Panc1 (cell line): ENCODE measurements at regions not wholly inside any gene's neighbourhood (a gene's known extent, or its start where the extent isn't known, plus 50 kb on each side); places are given as distances from the start of the nearest gene placed in this dataset.

Source experiments
- ATAC-seq: fragments of 200-7000 bp; cut with Tn5 transposase; 2 replicates; pipeline ENCODE4 v1.9.1; 2020; ENCODE audit warnings: mild to moderate bottlenecking, moderate library complexity
- BruUV-seq: library from RNA; stranded (reverse); fragments of 400-500 nt; replicated peaks from 2 replicates; lab custom pipeline; 2021; lab: Mats Ljungman, UMichigan
- CTCF ChIA-PET: fragments of 300-600 bp; sonication (Branson Sonifier 250); formaldehyde crosslinking; loops from one replicate; lab custom pipeline; 2022; ENCODE audit warnings: antibody characterized with exemption; lab: Charles Lee
- POLR2A ChIA-PET: fragments of 300-600 bp; sonication (Branson Sonifier 250); formaldehyde crosslinking; loops from one replicate; lab custom pipeline; 2022; ENCODE audit warnings: antibody characterized with exemption; lab: Charles Lee
- DNase-seq: peaks from one replicate; pipeline ENCODE4 v3.0.0-alpha.2; 2010; ENCODE audit warnings: low read depth, low spot score
- H3K27ac ChIP-seq: 2 replicates; pipeline ENCODE4 v1.5.1; 2011; ENCODE audit warnings: mild to moderate bottlenecking, low read length, inconsistent platforms
- H3K27me3 ChIP-seq: fragments of 200-500 bp; sonication (Bioruptor generic); 2 replicates; pipeline ENCODE4 v1.6.0; 2014; ENCODE audit warnings: low read length, inconsistent platforms; ENCODE audit not compliant: control insufficient read depth, insufficient read depth
- H3K36me3 ChIP-seq: fragments of 200-500 bp; sonication (Bioruptor generic); 2 replicates; pipeline ENCODE4 v1.5.1; 2014; ENCODE audit warnings: inconsistent platforms, mild to moderate bottlenecking, low read length, moderate library complexity; ENCODE audit not compliant: control insufficient read depth, insufficient read depth
- H3K4me1 ChIP-seq: 2 replicates; pipeline ENCODE4 v1.5.1; 2011; ENCODE audit warnings: inconsistent platforms, mild to moderate bottlenecking, low read length, moderate library complexity; ENCODE audit not compliant: control insufficient read depth, insufficient read depth
- H3K4me3 ChIP-seq, 2 experiments: 2 replicates each; pipeline ENCODE4 v1.5.1; 2011 to 2012; ENCODE audit warnings: low read depth in 2 of 2, low read length in 2 of 2, mild to moderate bottlenecking in 2 of 2, inconsistent platforms in 1 of 2, moderate library complexity in 1 of 2
- H3K9me3 ChIP-seq: fragments of 200-500 bp; sonication (Bioruptor generic); 2 replicates; pipeline ENCODE4 v1.5.1; 2014; ENCODE audit warnings: low read depth, mild to moderate bottlenecking, inconsistent platforms, low read length, moderate library complexity; ENCODE audit not compliant: control insufficient read depth, insufficient read depth
- POLR2AphosphoS5 ChIP-seq: IDR thresholded peaks from 2 replicates; pipeline ENCODE4 v1.6.1; 2012; ENCODE audit warnings: mild to moderate bottlenecking, low read depth, low read length, moderate library complexity
- SIN3A ChIP-seq: IDR thresholded peaks from 2 replicates; pipeline ENCODE4 v1.6.1; 2012; ENCODE audit warnings: low read depth, mild to moderate bottlenecking, low read length, moderate library complexity, borderline replicate concordance; ENCODE audit not compliant: insufficient read depth
- TCF7L2 ChIP-seq: IDR thresholded peaks from 2 replicates; pipeline ENCODE4 v1.6.1; 2011; ENCODE audit warnings: mild to moderate bottlenecking, low read depth, low read length, inconsistent platforms
- in situ Hi-C: cut with HindIII; loops from 2 replicates; pipeline ENCODE4 v1.10.0; 2016; ENCODE audit warnings: low sequenced_read_pairs, low pct_unique_long_range_greater_than_20kb
- intact Hi-C: fragments of 100-400 bp; cut with micrococcal nuclease; formaldehyde crosslinking; loops from one replicate; pipeline ENCODE4 v1.10.0; 2022; ENCODE audit not compliant: unreplicated experiment
- TF ChIP-seq, protein P1 (sequence below): fragments of 450-650 bp; IDR thresholded peaks from 2 replicates; pipeline ENCODE4 v1.5.1; 2017; ENCODE audit warnings: mild to moderate bottlenecking
- TF ChIP-seq, protein P2 (sequence below), 2 experiments: IDR thresholded peaks; 2 replicates each; pipeline ENCODE4 v1.6.1; 2011 to 2012; ENCODE audit warnings: low read depth in 2 of 2, control low read depth in 1 of 2, low read length in 1 of 2, mild to moderate bottlenecking in 1 of 2, moderate library complexity in 1 of 2; ENCODE audit not compliant: insufficient read depth in 1 of 2

DNA sequence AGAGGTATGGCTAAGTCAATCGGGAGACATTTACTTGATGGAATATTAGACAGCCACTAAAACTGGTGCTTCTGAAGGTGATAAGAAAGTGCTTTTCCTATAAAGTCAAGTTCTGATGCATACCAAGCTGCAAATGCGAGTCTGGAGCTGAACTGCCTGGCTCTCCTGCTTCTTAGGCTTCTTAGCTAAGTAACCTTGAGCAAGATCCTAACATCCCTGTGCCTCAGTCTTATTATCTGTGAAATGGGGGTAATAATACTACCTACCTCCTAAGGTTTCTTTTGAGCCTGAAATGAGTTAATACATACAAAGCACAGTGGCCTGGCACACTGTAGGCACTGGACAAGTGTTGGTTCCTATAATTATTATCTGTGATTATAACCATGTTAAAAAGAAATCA is 64.5 kb downstream of the ZIC5 start:
- no peaks in the 10 kb centered on the region for H3K36me3 ChIP-seq
- peaks cover 40% of the 10 kb centered on the region for H3K4me1 ChIP-seq
- in situ Hi-C loops = no loop called here
- ChIA-PET CTCF (interaction anchor here (0.7 kb wide), 1 partner anchor 107 kb away, joined by 3 read pairs; no protein-coding TSS in a partner anchor), POLR2A (no interaction called here)
- DNase-seq (no peak), ATAC-seq (no peak)
- TF ChIP-seq, protein P1, sequence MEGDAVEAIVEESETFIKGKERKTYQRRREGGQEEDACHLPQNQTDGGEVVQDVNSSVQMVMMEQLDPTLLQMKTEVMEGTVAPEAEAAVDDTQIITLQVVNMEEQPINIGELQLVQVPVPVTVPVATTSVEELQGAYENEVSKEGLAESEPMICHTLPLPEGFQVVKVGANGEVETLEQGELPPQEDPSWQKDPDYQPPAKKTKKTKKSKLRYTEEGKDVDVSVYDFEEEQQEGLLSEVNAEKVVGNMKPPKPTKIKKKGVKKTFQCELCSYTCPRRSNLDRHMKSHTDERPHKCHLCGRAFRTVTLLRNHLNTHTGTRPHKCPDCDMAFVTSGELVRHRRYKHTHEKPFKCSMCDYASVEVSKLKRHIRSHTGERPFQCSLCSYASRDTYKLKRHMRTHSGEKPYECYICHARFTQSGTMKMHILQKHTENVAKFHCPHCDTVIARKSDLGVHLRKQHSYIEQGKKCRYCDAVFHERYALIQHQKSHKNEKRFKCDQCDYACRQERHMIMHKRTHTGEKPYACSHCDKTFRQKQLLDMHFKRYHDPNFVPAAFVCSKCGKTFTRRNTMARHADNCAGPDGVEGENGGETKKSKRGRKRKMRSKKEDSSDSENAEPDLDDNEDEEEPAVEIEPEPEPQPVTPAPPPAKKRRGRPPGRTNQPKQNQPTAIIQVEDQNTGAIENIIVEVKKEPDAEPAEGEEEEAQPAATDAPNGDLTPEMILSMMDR = no peak
- no peak for TF ChIP-seq SIN3A
- TF ChIP-seq TCF7L2 = no peak
- TF ChIP-seq POLR2AphosphoS5 = no peak
- TF ChIP-seq, protein P2, sequence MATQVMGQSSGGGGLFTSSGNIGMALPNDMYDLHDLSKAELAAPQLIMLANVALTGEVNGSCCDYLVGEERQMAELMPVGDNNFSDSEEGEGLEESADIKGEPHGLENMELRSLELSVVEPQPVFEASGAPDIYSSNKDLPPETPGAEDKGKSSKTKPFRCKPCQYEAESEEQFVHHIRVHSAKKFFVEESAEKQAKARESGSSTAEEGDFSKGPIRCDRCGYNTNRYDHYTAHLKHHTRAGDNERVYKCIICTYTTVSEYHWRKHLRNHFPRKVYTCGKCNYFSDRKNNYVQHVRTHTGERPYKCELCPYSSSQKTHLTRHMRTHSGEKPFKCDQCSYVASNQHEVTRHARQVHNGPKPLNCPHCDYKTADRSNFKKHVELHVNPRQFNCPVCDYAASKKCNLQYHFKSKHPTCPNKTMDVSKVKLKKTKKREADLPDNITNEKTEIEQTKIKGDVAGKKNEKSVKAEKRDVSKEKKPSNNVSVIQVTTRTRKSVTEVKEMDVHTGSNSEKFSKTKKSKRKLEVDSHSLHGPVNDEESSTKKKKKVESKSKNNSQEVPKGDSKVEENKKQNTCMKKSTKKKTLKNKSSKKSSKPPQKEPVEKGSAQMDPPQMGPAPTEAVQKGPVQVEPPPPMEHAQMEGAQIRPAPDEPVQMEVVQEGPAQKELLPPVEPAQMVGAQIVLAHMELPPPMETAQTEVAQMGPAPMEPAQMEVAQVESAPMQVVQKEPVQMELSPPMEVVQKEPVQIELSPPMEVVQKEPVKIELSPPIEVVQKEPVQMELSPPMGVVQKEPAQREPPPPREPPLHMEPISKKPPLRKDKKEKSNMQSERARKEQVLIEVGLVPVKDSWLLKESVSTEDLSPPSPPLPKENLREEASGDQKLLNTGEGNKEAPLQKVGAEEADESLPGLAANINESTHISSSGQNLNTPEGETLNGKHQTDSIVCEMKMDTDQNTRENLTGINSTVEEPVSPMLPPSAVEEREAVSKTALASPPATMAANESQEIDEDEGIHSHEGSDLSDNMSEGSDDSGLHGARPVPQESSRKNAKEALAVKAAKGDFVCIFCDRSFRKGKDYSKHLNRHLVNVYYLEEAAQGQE (IDR thresholded peaks at IDR 0.05; ENCODE audit: insufficient read depth in 1 of 2, low read depth in 2 of 2, low read length in 1 of 2) = no peak
- no peak overlapping the region for H3K4me3 ChIP-seq
- H3K27ac ChIP-seq = peak overlapping the region; percentile 0; the same call in 1 of the 2 replicates
- no peaks in the 10 kb centered on the region for H3K27me3 ChIP-seq
- no TSS peak for BruUV-seq
- intact Hi-C loops = loop anchor here (10.0 kb wide), 1 partner anchor 252 kb away; no protein-coding TSS in a partner anchor
- H3K9me3 ChIP-seq = no peaks in the 10 kb centered on the region

DNA sequence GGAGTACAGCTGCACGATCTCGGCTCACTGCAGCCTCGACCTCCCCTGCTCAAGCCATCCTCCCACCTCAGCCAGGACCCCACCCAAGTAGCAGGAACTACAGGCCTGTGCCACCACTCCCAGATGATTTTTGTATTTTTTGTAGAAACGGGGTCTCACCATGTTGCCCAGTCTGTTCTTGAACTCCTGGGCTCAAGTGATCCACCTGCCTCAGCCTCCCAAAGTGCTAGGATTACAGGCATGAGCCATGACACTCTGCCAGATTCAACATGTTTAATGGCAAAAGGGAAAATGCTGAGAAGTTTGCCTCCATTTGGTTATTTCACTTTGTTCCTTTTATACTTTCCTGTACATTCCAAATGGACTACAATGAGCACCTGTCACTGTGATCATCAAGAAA is 65.8 kb downstream of the ZIC5 start:
- Histone ChIP-seq H3K27ac (no peak overlapping the region), H3K4me3 (no peak overlapping the region), H3K36me3 (no peaks in the 10 kb centered on the region), H3K27me3 (no peaks in the 10 kb centered on the region), H3K4me1 (peaks cover 40% of the 10 kb centered on the region), H3K9me3 (no peaks in the 10 kb centered on the region)
- ATAC-seq (no peak), DNase-seq (no peak)
- ChIA-PET POLR2A (interaction anchor here (0.6 kb wide), 1 partner anchor 204 kb away, joined by 4 read pairs; no protein-coding TSS in a partner anchor), CTCF (no interaction called here)
- no TSS peak for BruUV-seq
- no peak for TF ChIP-seq TCF7L2
- TF ChIP-seq, protein P1 = no peak
- TF ChIP-seq SIN3A = no peak
- TF ChIP-seq POLR2AphosphoS5 = no peak
- TF ChIP-seq, protein P2 (IDR thresholded peaks at IDR 0.05; ENCODE audit: insufficient read depth in 1 of 2, low read depth in 2 of 2, low read length in 1 of 2) = no peak
- in situ Hi-C loops (no loop called here), intact Hi-C loops (loop anchor here (10.0 kb wide), 1 partner anchor 251 kb away; no protein-coding TSS in a partner anchor)
